HFFc6 (cell line): ENCODE measurements at regions not wholly inside any gene's neighbourhood (a gene's known extent, or its start where the extent isn't known, plus 50 kb on each side); places are given as distances from the start of the nearest gene placed in this dataset.

Experiments used
- DNase-seq: peaks from one replicate; pipeline ENCODE4 v3.0.0-alpha.2; 2018
- H3K27ac Mint-ChIP-seq: 2 replicates; pipeline ENCODE4 v1.8.0; 2020; ENCODE audit warnings: mild to moderate bottlenecking, mixed read lengths
- H3K27me3 Mint-ChIP-seq: 2 replicates; pipeline ENCODE4 v1.8.0; 2021; ENCODE audit warnings: mild to moderate bottlenecking, moderate library complexity, mixed read lengths; ENCODE audit not compliant: insufficient read depth
- H3K36me3 Mint-ChIP-seq: 2 replicates; pipeline ENCODE4 v1.8.0; 2021; ENCODE audit warnings: low read depth, mixed read lengths
- H3K4me1 Mint-ChIP-seq: 2 replicates; pipeline ENCODE4 v1.8.0; 2020; ENCODE audit warnings: low read depth, mixed read lengths
- H3K4me3 Mint-ChIP-seq: 2 replicates; pipeline ENCODE4 v1.8.0; 2020; ENCODE audit warnings: mild to moderate bottlenecking, moderate library complexity, mixed read lengths
- H3K9me3 Mint-ChIP-seq: 2 replicates; pipeline ENCODE4 v1.8.0; 2020; ENCODE audit warnings: mild to moderate bottlenecking, mixed read lengths
- TF ChIP-seq, protein P1 (sequence below): fragments of 200-600 bp; sonication (generic); IDR thresholded peaks from 2 replicates; pipeline ENCODE4 v1.5.0; 2021; ENCODE audit warnings: antibody characterized with exemption, mild to moderate bottlenecking

DNA sequence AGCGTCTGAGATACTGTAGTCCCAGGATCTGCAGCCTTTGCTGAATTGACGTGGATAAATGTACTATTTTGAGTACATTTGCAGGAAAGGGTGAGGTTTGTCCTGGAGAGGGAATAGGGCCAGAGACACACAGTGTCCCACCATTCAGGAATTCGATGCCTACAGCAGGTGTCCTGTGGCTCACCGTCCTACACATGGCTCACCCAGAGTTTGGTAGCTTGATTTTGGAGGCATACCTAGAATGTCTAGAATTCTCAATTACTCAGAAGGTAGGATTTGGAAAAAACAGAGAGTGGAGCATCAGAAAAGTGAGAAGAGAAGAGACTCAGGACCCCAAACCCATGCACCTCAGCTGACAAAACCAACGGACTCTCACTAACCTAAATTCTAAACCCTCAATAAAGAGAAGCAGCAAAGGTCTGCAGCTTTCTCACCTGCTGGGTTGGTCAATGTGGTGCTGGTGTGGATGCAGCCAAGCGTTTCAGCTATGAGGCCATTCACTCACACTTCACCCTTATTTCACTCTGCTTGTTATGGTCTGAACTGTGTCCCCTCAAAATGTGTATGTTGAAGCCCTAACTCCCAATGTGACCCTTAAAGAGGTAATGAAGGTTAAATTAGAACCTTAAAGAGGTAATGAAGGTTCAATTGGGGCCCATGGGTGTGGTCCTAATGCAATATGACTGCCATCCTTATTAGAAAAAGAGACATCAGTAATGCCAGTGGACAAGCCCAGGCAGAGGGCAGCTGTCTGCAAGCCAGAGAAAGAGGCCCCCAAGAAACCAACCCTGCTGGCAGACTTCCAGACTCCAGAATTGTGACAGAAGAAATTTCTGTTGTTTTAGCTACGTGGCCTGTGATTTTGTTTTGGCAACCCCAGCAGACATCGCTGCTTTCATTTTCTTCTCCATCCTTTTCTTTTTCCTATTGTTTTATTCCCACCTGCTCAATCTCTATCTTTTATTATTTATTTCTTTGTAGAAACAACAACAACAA is 187.8 kb downstream of the SNX19 start:
- no peak overlapping the region for H3K27ac Mint-ChIP-seq
- H3K4me1 Mint-ChIP-seq: peaks cover 35% of the 10 kb centered on the region

DNA sequence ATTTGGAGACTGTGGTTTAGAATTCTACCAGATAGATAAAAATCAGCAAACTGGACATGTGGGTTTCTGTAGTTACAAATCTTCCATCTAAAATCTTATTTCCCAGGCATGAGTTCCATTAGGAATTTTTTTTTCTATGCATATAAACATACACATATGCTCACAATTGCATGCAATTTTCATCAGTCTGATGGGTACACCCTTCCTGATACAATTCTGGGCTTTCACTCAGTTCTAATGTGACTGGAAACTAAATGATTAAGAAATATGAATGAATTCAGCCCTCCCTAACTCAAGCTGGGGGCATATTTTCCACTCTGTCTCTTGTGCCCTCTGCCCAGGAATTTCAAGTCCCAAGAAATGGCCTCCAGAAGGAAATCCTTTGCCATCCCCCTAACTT is 187.1 kb downstream of the SNX19 start:
- no peak overlapping the region for H3K27ac Mint-ChIP-seq
- no peak overlapping the region for H3K4me3 Mint-ChIP-seq
- H3K4me1 Mint-ChIP-seq: peaks cover 35% of the 10 kb centered on the region
- H3K36me3 Mint-ChIP-seq: peaks cover 40% of the 10 kb centered on the region
- DNase-seq: no peak
- peaks cover 28% of the 10 kb centered on the region for H3K9me3 Mint-ChIP-seq
- TF ChIP-seq, protein P1, sequence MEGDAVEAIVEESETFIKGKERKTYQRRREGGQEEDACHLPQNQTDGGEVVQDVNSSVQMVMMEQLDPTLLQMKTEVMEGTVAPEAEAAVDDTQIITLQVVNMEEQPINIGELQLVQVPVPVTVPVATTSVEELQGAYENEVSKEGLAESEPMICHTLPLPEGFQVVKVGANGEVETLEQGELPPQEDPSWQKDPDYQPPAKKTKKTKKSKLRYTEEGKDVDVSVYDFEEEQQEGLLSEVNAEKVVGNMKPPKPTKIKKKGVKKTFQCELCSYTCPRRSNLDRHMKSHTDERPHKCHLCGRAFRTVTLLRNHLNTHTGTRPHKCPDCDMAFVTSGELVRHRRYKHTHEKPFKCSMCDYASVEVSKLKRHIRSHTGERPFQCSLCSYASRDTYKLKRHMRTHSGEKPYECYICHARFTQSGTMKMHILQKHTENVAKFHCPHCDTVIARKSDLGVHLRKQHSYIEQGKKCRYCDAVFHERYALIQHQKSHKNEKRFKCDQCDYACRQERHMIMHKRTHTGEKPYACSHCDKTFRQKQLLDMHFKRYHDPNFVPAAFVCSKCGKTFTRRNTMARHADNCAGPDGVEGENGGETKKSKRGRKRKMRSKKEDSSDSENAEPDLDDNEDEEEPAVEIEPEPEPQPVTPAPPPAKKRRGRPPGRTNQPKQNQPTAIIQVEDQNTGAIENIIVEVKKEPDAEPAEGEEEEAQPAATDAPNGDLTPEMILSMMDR: no peak
- peaks cover 4% of the 10 kb centered on the region; the same call in 1 of the 2 replicates for H3K27me3 Mint-ChIP-seq

More for the DNA sequence above, 187.8 kb downstream of the SNX19 start:
- TF ChIP-seq, protein P1: no peak
- H3K27me3 Mint-ChIP-seq: peaks cover 11% of the 10 kb centered on the region; the same call in 1 of the 2 replicates
- H3K36me3 Mint-ChIP-seq: peaks cover 37% of the 10 kb centered on the region
- no peak for DNase-seq
- peaks cover 27% of the 10 kb centered on the region for H3K9me3 Mint-ChIP-seq
- no peak overlapping the region for H3K4me3 Mint-ChIP-seq

DNA sequence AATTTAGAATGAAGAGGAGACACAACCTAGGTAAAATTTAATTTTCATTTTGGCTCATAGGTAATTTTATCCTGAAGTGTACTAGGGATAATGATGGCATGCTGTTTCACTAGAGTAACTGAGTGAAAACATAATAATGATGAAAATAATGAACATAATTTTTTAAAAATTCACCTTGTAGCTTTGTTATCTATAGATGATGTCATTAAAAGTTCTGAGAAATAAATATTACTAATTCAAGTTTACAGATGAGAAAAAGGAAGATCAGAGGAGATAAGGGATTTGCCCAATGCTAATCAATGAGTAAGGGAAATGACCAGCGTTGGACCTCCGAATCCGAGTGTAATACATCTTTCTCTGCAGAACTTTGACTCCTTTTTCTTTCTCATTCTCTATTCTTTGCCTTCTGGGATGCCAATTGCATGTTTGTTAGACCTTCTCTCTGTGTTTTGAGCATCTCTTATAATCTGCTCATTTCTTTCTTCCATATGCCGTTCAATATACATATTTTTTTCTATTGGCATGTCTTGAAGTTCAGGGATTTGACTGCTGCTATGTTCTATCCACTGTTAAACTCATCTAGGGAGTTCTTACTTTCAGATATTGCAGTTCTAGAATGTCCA is 186.5 kb downstream of the SNX19 start:
- DNase-seq: no peak
- Mint-ChIP-seq H3K4me1 (peaks cover 35% of the 10 kb centered on the region), H3K4me3 (no peak overlapping the region), H3K36me3 (peaks cover 45% of the 10 kb centered on the region), H3K27me3 (peaks cover 4% of the 10 kb centered on the region; the same call in 1 of the 2 replicates), H3K9me3 (peaks cover 34% of the 10 kb centered on the region), H3K27ac (no peak overlapping the region)
- TF ChIP-seq, protein P1: no peak

DNA sequence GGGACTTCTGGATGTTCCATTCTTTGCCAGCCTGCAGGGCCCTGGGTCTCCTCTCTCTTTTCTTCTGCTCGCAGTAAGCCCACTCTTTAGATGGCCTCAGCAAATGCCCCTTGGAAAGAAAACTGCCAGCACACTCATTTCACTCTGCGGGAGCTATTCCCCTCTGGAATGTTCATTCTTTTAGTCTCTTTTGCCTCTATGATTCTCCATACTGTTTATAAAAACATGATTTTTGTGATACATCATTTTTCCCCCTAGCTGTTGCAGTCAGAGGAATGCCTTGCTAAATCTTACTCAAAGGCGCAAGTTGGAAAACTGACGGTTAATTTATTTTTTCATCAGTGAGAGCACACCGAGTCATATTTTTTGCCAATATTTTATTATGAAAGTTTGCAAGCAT is 184.9 kb downstream of the SNX19 start:
- TF ChIP-seq, protein P1: no peak
- Mint-ChIP-seq H3K27me3 (peaks cover 4% of the 10 kb centered on the region; the same call in 1 of the 2 replicates), H3K9me3 (peaks cover 39% of the 10 kb centered on the region), H3K36me3 (peaks cover 50% of the 10 kb centered on the region), H3K4me3 (no peak overlapping the region), H3K4me1 (peaks cover 36% of the 10 kb centered on the region), H3K27ac (no peak overlapping the region)
- no peak for DNase-seq

DNA sequence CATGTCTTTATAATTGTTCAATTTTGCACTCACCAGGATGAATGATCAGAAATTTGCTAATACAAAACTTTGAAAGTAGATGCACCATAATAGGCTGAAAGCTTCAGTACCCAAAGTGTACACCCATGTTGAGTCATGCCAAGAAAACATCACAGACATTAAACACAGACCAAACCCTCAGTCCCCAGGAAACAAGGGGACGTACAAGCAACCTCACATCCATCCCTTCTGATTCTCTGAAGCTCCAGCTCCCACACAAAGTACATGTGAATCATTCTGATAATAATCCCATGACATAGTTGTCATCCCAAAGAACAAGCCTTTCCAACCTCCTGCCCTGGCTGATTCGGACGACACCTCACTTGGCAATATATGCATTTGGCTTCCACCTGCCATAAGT is 183.8 kb downstream of the SNX19 start:
- H3K4me3 Mint-ChIP-seq: no peak overlapping the region
- H3K27me3 Mint-ChIP-seq: peaks cover 1% of the 10 kb centered on the region; the same call in 1 of the 2 replicates
- TF ChIP-seq, protein P1: no peak
- no peak overlapping the region for H3K27ac Mint-ChIP-seq
- H3K4me1 Mint-ChIP-seq: peaks cover 37% of the 10 kb centered on the region
- peaks cover 39% of the 10 kb centered on the region for H3K9me3 Mint-ChIP-seq
- DNase-seq: no peak
- H3K36me3 Mint-ChIP-seq: peaks cover 50% of the 10 kb centered on the region
